ENCODE measurements at regions not wholly inside any gene's neighbourhood (a gene's known extent, or its start where the extent isn't known, plus 50 kb on each side); places are given as distances from the start of the nearest gene placed in this dataset.

DNA sequence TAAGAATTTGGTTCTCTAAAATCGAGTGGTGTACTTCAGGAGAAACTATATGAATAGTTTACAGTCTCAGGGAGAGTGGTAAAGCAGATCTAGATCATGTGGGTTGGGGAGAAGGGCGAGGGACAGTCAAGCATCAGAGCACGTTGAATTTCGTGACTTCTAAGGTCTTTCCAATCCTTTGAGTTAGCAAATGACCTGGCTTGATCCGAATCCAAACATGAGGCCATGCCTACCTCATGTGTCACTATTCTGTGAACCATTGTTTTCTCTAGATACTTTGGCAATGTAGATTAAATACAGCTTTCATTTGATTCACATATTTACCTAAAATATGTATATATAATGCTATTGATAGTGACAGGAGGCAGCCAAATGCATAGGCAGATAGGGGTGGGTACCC, 674.9 kb downstream of the NYAP2 start:
- no peak for TF ChIP-seq POLR2A (IDR thresholded peaks at IDR 0.05)
- TF ChIP-seq, protein P1, sequence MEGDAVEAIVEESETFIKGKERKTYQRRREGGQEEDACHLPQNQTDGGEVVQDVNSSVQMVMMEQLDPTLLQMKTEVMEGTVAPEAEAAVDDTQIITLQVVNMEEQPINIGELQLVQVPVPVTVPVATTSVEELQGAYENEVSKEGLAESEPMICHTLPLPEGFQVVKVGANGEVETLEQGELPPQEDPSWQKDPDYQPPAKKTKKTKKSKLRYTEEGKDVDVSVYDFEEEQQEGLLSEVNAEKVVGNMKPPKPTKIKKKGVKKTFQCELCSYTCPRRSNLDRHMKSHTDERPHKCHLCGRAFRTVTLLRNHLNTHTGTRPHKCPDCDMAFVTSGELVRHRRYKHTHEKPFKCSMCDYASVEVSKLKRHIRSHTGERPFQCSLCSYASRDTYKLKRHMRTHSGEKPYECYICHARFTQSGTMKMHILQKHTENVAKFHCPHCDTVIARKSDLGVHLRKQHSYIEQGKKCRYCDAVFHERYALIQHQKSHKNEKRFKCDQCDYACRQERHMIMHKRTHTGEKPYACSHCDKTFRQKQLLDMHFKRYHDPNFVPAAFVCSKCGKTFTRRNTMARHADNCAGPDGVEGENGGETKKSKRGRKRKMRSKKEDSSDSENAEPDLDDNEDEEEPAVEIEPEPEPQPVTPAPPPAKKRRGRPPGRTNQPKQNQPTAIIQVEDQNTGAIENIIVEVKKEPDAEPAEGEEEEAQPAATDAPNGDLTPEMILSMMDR (IDR thresholded peaks at IDR 0.05): no peak

All from testis (tissue), 2 donors.